HG02623 (cell line): ENCODE measurements at regions not wholly inside any gene's neighbourhood (a gene's known extent, or its start where the extent isn't known, plus 50 kb on each side); places are given as distances from the start of the nearest gene placed in this dataset.

ENCODE experiments used
- ATAC-seq: cut with Tn5 transposase; IDR thresholded peaks from one replicate; pipeline ENCODE4 v1.9.1; 2021; ENCODE audit warnings: moderate library complexity; ENCODE audit not compliant: unreplicated experiment

DNA sequence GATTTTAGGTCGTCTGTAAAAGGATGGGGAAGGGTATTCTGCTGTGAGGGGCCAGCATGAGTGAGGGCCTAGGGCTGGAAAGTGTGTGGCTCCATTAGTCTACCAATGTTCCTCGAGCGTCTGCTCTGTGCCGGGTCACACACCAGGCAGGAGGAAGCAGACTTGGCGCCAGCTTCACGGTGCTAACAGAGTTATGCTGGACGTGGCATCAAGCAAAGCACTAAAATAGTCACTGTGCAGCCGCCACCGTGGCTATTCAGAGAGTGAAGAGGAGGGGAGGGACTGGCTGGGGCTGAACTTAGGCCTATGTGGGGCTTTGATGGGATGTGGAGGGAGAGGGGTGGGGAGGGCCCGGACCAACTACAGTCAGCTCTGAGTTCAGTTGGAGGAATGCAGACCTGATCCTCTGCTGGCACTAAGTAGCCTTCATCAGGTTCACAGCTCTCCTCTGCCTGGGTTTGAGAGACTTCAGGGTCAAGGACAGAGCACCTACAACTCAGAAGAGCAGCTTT, 83.9 kb upstream of the MSX1 start:
- ATAC-seq: no peak

DNA sequence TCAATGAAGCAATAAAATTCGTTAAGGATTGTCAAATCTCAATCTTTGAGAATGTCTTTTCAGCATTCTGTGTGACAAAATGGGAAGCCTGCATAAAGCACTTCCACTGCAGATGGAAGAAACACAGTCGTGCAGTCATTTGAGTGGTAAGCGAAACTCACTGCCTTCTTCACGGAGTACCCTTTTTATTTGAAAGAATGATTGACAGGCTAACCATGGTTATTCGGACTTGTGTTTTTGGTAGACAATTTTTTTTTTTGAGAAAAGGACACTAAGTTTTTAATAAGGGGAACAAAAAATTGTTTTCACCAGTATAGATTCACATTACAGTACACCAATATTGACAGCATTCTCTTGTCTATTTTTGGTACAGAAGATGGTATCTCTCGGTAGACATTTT, 86.9 kb upstream of the MSX1 start:
- ATAC-seq: no peak

DNA sequence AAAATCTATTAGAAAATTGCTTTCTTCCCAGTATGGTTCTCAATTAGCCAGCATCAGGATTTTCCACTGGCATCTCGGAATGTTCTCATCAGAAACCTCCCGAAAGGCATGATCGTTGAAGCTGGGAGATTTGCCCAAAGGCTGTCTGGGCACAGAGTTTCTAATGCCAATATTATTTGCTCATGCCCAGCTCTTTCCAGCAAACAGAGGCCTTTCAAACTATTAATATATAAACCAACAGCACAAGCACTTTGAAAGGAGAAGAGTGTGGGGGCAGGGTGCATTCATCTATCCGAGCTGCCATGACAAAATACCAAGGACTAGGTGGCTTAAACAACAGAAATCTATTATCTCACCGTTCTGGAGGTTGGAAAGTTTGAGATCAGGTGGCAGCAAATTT, 88.3 kb upstream of the MSX1 start:
- ATAC-seq: no peak

DNA sequence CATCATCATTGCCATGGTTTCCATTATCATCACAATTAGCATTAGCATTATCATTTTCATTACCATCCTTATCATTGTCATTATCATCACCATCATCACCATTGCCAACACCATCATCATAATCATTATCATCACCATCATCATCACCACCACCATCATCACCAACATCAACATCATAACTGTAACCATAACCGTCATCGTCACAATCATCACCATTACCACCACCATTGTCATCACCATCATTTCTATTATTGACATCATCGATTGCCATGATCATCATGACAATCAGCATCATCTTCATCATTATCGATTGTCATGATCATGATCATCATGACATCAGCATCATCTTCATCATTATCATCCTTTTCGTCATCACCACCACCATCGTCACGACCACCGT, 88.9 kb upstream of the MSX1 start:
- no peak for ATAC-seq

DNA sequence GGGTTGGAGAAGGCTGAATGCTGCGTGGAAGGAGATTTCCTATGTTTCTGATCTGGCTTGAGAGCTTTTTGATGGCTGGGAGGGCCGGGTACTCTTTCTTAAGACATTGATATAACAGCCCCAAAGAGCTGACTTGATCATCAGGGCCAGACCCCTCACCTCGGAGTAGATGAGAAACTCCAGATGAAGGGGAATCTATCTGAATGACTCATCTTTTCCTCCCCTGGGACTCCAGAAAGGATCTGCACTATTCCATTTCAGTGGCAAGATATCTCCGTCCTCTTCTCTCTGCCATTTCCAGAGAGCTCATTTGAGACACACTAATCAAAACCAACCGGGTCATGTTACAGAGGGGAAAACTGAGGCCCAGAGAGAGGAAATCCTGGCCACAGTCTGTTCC, 92.9 kb upstream of the MSX1 start:
- ATAC-seq: no peak

DNA sequence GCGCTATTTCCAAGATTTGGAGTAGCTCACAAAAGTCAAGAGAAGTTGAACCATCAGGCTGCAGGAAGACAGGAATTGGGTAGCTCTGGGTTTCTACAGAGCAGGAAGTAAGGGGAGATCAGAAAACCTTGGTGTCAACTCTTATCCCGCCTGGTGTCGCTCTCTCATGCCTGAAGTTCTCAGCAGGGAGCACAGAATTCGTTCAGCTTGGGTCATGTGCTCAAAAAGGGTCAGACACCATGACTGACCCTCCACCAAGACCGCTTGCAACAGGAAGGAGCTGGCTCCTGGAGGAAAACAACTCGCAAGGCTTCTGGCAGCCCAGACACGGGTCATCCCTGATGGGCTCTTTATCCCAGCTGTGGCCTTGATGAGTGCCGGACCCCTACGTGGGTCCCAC, 93.7 kb upstream of the MSX1 start:
- ATAC-seq: no peak

DNA sequence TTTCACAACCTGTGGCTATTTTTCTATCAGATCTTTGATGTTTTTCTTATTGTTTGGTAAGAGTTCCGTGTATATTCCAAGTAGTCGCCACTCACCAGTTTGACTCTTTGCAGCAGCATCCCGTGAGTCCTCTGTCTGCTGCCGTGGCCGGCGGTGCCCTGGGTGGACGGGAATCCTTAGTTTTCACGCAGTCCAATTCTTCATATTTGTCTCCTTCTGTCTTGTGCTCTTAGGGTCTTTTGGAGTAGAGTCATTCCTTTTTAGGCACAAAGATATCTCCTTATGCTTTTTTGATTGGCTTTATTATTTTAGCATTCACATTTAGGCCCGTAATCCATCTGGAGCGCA, 94.9 kb upstream of the MSX1 start:
- ATAC-seq: no peak

DNA sequence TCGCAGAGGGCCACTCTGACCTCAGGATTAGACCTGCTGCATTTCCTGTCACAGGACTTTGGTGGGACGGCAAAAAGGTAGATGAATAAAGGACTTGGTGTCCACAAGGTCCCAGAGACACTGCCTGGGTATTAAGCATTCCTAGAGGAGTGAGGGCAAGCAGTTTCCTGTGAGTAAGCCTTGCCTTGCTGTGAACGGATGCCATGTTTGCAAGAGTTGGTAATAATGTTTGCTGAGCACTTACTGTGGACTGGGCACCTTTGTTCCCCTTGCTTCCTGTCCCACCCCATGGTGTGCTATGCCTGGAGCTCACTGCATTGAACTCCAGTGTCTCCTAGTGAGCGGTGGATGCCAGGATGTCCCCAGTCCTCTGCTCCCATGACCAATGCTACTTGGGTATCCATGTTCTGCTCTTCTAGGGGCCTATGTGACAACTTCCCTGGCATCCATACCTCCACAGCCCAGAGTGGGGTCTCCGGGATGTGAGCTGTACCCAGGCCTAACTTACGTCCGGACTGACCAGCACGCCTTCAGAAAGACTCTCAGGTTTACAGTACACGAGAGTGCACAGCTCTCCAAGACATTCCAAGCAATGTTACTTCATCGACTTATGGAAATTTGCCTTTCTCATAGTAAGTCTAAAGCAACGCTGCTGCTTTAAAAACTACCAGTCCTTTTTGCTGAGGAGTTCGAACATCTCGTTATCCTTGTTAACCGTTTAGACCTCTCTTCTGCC, 95.5 kb upstream of the MSX1 start:
- ATAC-seq: no peak

DNA sequence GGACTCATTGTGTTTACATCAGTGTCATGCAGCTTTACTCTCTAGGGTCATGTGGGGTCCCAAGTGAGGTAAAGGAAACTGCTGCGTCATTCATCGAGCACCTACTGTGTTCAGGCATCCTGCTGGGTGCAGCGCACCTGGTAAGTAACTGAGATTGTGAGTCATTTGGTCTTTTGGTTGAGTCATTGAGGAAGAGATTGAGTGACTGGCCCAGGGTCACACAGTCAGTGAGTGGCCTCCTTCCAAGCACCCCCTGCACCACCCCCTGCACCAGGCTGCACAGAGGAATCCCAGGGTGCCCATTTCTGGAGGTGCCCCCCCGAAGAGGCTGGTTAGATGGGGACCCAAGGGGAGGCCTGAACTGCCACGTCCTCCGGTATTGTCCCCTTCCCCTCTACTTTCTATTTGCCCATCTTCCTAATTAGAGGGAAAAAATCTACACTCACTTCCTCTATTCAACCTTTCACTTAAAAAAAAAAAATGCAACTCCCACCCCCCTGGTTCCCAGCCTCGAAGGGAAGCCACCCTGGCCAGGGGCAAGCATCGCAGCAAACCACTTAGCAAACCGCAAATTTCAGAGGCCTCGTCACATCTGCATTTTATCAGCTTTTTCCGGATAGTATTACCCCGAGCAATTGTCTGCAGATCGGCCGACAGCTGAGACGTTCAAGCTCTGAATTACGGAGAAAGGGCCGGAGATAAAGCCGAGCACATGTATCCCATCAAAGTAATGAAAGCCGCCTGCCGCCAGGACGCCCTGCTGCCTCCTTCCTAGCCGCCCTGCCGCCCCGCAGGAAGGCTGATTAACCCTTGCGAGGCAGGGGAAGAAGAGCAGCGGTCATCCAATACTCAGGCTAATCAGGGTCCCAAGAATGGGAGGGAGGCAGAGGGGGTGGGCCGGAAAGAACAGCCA, 96.3 kb upstream of the MSX1 start:
- peak; percentile 83 for ATAC-seq

DNA sequence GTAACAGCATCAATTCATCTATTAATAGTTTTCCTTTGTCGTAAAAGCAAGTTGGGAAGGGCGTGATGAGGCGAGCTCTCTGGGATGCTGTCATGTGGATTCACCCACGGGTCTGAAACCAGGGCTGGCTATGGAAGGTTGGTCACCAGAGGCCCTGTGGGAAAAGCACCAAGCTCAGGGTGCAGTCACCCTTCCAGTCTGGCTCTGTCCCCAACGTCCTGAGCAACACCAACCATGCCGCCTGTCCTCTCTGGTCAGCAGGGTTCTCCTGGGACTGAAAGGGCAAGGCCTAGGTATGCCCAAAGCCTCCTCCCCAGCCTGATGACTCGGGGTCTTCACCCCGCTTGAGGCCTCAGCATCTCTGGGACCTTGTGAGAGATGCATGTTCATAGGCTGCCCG, 97.2 kb upstream of the MSX1 start:
- ATAC-seq: no peak

DNA sequence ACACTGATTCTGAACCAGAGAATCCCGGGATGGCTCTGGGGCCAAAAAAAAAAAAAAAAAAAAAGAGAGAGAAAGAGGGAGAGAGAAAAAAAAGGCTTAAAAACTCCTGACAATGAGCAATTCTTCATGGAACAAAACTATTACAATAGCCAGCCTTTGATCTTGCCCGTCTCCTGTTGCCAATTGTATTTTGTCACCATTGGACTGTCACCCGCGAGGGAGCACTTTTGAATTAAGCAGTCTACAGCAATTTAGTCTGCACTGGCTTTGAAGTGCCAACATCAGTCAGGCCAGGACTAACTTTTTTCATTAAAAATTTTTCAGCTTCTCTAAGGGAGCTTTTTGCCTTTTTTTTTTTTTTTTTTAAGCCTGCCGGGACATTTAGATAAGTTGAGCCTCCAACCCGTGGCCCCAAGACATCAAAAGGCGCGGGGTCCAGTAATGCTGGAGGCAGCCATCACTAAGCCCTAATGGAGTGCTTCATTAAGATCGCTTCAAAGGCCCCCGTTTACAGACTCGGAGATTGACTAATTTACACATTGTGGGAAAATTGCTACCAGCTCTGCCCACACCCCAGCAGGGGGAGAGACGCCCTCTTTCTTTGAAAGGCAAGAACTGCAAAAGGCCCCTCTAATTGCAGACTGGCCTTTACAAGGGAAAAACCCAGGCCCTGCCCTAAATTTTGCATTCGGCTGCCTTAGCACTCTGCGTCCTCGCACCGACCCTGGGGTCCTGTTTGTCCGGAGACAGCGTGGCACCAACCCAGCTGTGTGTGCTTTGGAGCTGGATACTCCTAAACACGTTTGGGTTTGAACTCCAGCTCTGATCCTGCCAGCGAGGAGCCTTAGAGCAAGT, 98.1 kb upstream of the MSX1 start:
- ATAC-seq: no peak

DNA sequence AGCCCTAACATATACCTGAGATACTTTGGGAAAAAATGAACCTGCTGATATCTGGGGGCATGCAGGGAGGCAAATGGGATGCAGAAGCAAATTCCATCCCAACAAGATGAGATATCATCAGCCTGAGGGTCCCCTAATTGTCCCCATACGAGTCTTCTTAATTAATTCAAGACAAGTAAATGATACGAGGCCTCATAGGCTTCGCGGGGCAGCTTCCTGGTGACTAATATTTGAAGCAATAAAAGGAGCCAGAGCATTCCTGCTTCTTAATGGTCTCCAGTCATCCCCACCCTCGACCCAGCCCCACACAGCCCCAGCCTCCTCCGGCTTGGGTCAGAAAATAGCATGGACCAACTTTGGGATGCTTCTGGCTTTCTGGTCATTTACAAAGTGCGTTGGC, 99.6 kb upstream of the MSX1 start:
- no peak for ATAC-seq

DNA sequence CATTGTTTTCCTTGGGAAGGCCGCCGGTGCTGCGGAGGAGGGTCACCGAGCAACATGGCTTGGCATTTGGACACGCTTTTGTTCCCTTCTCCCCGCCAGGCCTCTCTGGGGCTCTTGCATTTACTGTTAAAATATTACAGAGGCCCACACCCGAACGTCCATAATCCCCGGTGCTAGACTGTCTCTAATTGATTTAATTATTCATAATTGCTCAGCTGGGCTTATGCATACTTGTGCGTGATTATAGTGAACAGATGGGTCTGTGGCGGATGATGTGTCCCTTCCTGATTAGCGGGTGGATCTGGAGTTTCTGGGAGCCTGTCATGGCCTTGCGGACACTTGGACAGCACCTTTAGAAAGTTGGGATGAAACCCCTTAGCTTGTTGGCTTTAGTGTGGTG, 100.2 kb upstream of the MSX1 start:
- no peak for ATAC-seq

DNA sequence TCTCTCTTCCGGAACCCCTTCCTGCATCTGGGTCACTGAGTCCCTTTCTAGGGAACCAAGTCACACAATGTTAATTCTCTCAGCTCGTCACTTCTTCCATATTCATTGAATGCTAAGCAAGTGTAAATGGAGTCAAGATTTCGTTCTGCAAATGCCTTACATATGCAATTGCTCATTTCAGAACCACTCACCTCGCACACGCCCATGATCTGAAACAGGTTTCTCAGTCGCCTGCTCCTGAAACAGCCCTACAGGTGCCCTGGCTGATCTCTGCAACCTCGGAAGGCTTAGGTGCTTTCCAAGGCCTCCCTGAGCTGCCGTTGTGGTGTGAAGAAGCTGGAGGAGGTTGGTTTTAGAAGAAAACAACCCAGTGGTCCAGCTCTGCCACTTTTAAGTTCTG, 100.8 kb upstream of the MSX1 start:
- peak; percentile 36 for ATAC-seq

DNA sequence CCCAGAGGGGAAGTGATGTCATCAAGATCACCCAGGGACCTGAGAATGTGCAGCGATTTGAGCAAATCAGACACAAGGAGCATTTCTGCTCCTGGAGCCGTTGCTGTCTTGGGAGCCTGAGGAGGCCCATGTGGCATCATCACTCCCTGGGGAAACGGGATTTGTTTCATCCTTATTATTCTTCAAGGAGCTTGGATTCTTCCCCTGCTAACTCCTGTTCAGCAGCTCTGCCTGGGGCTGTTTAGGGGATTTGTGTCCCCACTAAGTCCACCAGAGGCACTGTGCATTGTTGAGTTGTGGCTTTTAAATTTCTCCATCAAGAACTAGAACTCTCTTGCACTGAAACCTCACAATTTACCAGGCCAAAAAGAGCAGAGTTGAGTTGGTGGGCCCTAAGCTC, 104.2 kb upstream of the MSX1 start:
- no peak for ATAC-seq

DNA sequence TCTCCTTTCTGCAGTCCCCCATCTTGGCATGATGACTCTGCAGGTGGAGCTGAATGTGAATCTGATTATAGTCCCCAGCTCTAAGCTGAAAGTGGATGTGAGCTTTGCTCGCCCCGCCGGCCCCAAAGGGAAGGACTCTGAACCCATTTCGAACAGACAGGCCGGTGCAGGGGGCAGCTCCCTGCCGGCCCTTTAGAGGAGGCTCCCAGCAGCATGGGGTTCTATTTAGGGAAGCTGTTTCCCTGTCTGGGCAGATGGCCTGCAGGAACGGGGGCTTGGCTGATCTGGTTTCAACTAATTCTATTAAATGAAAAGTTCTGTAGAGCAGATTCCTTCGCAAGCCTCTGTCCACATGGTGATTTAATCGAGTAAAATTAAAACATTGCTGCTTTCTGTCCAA, 104.8 kb upstream of the MSX1 start:
- ATAC-seq: no peak

DNA sequence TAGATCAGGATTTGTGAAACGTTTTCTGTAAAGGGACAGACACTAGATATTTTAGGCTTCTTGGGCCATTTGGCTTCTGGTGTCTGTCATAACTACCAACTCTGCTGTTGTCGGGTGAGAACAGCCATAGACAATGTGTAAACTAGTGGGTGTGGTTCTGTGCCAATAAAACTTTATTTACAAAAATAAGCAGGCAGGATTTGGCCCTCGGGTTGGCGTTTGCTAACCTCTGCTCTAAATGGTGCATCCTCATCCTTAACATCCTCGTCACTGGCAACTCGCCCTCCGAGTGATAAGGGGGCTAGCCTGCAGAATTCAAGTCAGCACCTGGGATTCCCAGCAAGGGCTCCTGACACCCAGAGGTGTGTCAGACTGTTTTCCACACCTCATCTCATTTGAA, 105.8 kb upstream of the MSX1 start:
- no peak for ATAC-seq

DNA sequence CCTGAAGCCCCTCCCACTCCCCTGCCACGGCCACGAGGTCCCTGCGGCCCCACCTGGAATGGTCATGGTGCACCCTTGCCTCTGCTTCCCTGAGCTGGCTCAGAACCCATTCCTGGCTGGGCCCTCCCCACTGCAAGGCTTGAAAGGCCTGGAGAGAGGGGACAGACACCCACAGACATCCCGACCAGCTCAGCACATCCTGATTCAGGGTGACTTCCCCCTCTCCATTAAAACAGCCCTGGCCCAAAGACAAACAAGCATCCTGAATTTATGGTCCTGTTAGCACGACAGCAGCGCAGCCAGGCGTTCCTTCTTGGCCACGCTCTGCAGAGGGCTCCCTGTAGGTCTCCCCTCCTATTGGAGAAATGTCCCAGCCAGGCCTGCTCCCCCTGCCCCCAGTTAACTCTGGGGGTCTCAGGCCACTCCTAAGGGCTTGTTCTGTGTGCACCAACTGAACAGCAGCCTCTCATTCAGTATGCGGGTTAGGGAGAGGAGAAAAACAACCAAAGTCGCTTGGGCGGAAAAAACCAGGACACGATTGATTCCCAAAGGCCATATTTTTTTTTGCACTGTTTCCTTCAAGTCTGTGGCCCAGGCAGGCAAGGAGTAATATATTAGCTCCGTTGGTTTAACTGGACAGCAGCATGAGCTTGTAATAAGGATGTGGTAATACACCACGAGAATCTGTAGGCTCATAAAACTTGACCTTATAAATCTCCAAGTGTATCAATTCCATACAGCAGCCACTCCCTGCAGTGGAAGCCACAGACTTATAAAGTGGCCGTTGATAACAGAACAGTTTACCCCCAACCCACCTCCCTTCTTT, 106.7 kb upstream of the MSX1 start:
- ATAC-seq: no peak

DNA sequence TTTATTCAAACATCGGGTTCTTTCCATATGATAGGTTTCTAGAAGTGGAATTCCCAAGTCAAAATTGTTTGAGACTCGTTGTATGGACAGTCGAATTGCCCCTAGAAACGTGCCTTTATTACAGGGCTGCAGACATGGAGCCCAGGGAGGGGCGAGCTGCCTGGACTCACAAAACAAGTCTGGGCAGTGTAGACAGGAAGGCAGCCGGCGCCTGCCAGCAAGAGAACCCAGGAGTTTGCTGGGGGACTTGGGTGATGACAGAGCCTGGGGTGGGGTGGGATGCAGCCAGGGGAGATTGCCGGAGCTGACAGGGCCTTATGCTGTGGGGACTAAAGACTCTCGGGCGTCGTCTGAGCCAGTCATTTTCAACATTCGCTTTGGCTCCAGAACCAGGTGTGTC, 107.4 kb upstream of the MSX1 start:
- ATAC-seq: no peak

DNA sequence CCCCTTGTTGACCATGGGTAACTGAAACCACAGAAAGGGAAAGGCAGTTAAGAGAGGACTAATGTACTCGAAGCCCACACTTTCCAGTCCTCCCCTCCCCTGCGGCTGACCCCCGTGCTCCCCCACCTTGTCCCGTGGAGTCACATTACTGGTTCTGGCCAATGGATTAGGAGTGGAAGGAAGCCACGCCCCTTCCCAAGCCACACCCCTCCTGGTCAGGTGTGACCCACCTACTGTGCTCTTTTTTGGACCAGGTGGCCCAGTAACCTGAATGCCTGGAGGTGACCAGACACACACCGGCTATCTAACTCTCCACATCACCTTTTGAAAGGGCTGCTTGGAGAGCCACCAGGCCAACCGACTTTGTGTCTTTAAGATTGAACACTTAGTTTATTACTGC, 109.3 kb upstream of the MSX1 start:
- ATAC-seq: no peak

DNA sequence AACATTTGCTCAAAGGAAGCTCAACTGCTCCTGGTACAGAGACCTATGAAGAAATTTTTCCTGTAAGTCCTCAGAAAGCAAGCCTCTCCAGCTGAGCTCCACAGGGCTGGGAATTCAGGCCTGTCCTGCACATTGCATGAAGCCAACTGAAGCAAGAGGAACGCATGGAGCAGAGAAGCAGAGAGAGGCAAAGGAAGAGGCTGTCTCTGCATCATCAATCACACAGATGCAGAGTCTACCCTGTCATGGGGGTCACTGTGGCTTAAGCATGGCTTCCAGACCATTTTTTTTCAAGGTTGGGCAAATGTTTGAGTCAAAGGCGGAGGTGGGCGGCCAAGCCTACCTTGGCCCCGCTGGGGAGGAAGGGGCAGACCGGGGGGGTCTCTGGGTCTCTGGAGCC, 110.3 kb upstream of the MSX1 start:
- ATAC-seq: no peak
